Upper lobe of right lung (tissue), 1 donor: ENCODE measurements at regions not wholly inside any gene's neighbourhood (a gene's known extent, or its start where the extent isn't known, plus 50 kb on each side); places are given as distances from the start of the nearest gene placed in this dataset.

ENCODE experiments used
- ATAC-seq: fragments of 200-7000 bp; cut with Tn5 transposase; one replicate; pipeline ENCODE4 v1.9.1; 2020; ENCODE audit warnings: mild to moderate bottlenecking, moderate library complexity
- DNase-seq: peaks from one replicate; pipeline ENCODE4 v3.0.0-alpha.2; 2020
- H3K27ac ChIP-seq: fragments of 200-600 bp; one replicate; pipeline ENCODE4 v1.8.0; 2022
- H3K27me3 ChIP-seq: fragments of 200-600 bp; one replicate; pipeline ENCODE4 v1.8.0; 2022; ENCODE audit warnings: mild to moderate bottlenecking
- H3K36me3 ChIP-seq: fragments of 200-600 bp; one replicate; pipeline ENCODE4 v1.8.0; 2022
- H3K4me1 ChIP-seq: fragments of 200-600 bp; one replicate; pipeline ENCODE4 v1.8.0; 2022
- H3K4me3 ChIP-seq: fragments of 200-600 bp; one replicate; pipeline ENCODE4 v1.8.0; 2022; ENCODE audit warnings: mild to moderate bottlenecking
- H3K9me3 ChIP-seq: fragments of 200-600 bp; one replicate; pipeline ENCODE4 v1.8.0; 2022
- intact Hi-C: fragments of 100-400 bp; cut with DNase I; formaldehyde crosslinking; loops from one replicate; pipeline ENCODE4 v1.11.0; 2022
- TF ChIP-seq, protein P1 (sequence below): fragments of 200-600 bp; IDR thresholded peaks from one replicate; pipeline ENCODE4 v1.8.0; 2022; ENCODE audit warnings: antibody characterized with exemption
- donor health status: DM: no; HTN: yes; CAD: no; lungs with severe emphysema.

DNA sequence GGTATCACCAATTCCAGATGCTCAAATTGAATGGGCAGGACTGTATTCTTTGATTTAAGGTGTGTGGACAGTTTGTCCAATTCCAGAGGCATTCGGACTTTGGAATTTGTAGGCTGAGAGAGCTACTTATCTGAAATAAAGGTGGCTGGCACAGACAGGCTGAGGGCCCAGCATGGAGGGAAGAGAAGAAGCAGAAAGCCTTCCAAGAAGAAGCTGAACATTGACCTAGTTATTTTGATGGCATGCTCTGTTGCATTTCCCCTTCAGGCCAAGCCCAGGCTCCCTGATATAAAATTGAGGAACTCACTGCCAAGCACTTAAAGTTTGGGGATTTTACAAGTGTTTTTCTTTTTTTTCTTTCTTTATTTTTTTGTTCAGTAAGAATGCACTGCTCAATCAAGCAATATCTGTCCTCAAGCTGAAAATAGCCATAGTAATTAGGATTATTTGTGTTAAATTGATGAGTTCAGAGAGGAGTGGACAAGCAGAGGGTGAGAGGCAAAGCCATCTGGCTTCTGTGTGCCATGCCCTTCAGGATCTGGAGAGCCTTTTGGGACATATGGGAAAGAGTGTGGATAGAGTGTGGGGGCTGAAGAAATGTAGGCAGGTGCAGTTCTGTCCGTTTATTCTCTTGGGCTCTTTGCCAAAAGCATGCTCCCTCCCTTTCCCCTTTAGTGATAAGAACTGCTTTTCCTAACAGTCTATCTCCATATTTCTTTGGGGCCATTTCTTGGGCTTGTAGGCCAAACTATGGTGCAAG, 148.9 kb downstream of the OXSM start:
- no peak overlapping the region for H3K27ac ChIP-seq
- H3K4me3 ChIP-seq: no peak overlapping the region
- intact Hi-C loops: no loop called here

DNA sequence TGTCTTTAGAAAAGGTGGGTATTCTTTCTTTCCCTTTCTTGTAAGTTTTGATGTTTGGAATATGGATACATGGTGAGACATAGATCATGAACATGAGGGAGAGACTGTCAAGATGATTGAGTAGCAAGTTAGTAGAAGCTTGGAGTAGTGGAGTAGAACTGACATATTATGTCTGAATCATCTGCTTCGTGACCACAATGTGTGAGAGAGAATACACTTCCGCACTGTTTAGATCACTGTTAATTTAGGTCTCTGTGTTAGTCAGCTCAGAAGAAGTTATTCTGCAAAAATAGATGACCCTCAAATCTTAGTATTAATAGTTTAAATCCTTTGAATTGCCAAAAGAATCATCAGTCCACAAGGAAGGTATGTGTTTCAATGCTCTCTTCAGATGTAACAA, 151.0 kb downstream of the OXSM start:
- TF ChIP-seq, protein P1, sequence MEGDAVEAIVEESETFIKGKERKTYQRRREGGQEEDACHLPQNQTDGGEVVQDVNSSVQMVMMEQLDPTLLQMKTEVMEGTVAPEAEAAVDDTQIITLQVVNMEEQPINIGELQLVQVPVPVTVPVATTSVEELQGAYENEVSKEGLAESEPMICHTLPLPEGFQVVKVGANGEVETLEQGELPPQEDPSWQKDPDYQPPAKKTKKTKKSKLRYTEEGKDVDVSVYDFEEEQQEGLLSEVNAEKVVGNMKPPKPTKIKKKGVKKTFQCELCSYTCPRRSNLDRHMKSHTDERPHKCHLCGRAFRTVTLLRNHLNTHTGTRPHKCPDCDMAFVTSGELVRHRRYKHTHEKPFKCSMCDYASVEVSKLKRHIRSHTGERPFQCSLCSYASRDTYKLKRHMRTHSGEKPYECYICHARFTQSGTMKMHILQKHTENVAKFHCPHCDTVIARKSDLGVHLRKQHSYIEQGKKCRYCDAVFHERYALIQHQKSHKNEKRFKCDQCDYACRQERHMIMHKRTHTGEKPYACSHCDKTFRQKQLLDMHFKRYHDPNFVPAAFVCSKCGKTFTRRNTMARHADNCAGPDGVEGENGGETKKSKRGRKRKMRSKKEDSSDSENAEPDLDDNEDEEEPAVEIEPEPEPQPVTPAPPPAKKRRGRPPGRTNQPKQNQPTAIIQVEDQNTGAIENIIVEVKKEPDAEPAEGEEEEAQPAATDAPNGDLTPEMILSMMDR: no peak
- ATAC-seq (no peak), DNase-seq (no peak)
- no peak overlapping the region for H3K27ac ChIP-seq
- no peaks in the 10 kb centered on the region for H3K4me1 ChIP-seq
- no peaks in the 10 kb centered on the region for H3K36me3 ChIP-seq
- no peaks in the 10 kb centered on the region for H3K9me3 ChIP-seq
- H3K27me3 ChIP-seq: no peaks in the 10 kb centered on the region
- intact Hi-C loops: no loop called here
- H3K4me3 ChIP-seq: no peak overlapping the region

More for the DNA sequence above, 148.9 kb downstream of the OXSM start:
- no peak for ATAC-seq
- Histone ChIP-seq H3K27me3 (no peaks in the 10 kb centered on the region), H3K36me3 (no peaks in the 10 kb centered on the region), H3K9me3 (peaks cover 4% of the 10 kb centered on the region), H3K4me1 (no peaks in the 10 kb centered on the region)
- DNase-seq: no peak
- TF ChIP-seq, protein P1: no peak

DNA sequence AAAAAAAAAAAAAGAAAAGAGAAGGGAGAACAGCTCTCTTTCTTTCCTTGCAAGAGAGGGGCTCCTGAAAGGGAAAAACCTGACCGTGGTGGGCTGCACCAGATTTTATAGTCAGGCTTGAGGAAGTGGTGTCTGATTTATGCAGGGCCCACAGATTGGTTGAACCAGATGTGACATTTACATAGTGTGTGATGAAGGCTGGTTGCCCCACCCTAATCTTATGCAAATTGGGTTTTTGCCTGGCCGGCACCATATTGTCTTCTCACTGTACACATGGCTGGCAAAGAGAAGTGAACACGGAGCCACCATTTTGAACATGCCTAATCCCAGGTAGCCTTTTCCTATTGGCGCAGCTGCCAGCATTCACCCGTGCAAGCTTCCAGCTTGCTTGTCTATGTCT, 154.4 kb downstream of the OXSM start:
- Histone ChIP-seq H3K27ac (no peak overlapping the region), H3K27me3 (no peaks in the 10 kb centered on the region), H3K4me3 (no peak overlapping the region), H3K36me3 (no peaks in the 10 kb centered on the region), H3K9me3 (no peaks in the 10 kb centered on the region), H3K4me1 (no peaks in the 10 kb centered on the region)
- intact Hi-C loops: no loop called here
- ATAC-seq (no peak), DNase-seq (no peak)
- TF ChIP-seq, protein P1: no peak

DNA sequence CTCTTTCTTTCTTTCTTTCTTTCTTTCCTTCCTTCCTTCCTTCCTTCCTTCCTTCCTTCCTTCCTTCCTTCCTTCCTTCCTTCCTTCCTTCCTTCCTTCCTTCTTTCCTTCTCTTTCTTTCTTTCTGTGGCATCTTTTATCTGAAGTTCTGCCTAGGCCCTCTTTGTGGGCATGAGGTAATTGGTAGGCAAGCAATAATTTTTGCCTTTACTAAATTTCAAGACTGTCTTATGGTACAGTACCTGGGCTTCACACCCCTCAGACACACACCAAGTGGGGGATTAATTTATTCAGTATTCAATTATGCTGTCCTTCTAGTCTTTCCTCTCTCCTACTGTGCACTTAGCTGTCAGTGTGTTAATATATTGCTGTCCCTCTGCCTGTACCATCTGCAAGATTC, 155.5 kb downstream of the OXSM start:
- Histone ChIP-seq H3K27ac (no peak overlapping the region), H3K4me1 (no peaks in the 10 kb centered on the region), H3K4me3 (no peak overlapping the region), H3K36me3 (no peaks in the 10 kb centered on the region), H3K27me3 (no peaks in the 10 kb centered on the region), H3K9me3 (no peaks in the 10 kb centered on the region)
- no peak for DNase-seq
- TF ChIP-seq, protein P1: no peak
- intact Hi-C loops: no loop called here
- ATAC-seq: no peak

DNA sequence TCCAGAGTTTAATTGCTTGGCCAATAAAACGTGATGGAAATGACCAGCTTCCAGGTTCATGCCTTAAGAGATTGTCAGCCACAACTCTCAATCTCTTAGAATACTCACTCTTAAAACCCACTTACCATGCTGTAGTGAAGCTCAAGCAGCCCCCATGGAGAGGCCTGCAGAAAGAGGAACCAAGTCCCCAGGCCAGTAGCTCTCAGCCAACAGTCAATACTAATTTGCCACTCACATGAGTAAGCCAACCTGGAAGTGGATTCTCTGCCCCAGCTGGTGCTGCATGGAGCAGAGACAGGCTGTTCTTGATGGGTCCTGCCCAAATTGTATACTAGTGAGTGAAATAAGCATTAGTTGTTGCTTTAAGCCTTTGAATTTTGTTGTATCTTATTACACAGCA, 155.9 kb downstream of the OXSM start:
- Histone ChIP-seq H3K4me3 (no peak overlapping the region), H3K4me1 (no peaks in the 10 kb centered on the region), H3K27me3 (no peaks in the 10 kb centered on the region), H3K9me3 (no peaks in the 10 kb centered on the region), H3K36me3 (no peaks in the 10 kb centered on the region), H3K27ac (no peak overlapping the region)
- intact Hi-C loops: no loop called here
- no peak for ATAC-seq
- TF ChIP-seq, protein P1: no peak
- DNase-seq: no peak

DNA sequence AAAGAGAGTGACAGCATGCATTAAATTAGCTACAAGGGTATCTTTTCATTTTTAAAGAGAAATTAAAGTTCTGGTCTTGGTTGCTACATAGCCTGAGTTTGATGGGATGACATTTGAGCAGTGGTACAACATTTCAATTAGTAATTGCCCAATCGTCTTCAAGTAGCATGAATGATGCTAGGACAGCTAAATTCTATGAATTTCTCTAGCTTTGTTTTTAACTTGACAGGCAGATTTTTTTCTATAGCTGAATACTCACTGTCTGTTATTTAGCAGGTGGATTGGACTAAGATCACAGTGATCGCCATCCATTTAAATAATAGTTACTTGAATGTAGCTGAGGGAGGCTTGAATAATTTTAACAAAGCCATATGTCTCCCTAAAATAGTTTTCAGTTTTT, 162.2 kb downstream of the OXSM start:
- intact Hi-C loops: no loop called here
- DNase-seq: no peak
- Histone ChIP-seq H3K4me3 (no peak overlapping the region), H3K9me3 (no peaks in the 10 kb centered on the region), H3K27me3 (no peaks in the 10 kb centered on the region), H3K4me1 (no peaks in the 10 kb centered on the region), H3K27ac (no peak overlapping the region), H3K36me3 (no peaks in the 10 kb centered on the region)
- ATAC-seq: no peak
- TF ChIP-seq, protein P1: no peak
